Dermis microvascular lymphatic vessel endothelial cell (primary cell): ENCODE measurements at regions not wholly inside any gene's neighbourhood (a gene's known extent, or its start where the extent isn't known, plus 50 kb on each side); places are given as distances from the start of the nearest gene placed in this dataset.
"Not testable (repeated sequence)": the region's sequence is repeated elsewhere in the genome, so short reads cannot be mapped to it uniquely, and the experiment has no call there.

Experiments
- DNase-seq, 2 donors: peaks; one replicate each; pipeline versions ENCODE4 v3.0.0 to v3.0.0-alpha.2; 2010; ENCODE audit warnings: low read depth in 2 of 2

- no peak for DNase-seq
Measured at GRCh38 chr1:37315371-37315846, 159.0 kb upstream of the ZC3H12A start.

GRCh38 chr1:37317870-37318467, 156.4 kb upstream of the ZC3H12A start:
- no peak for DNase-seq

GRCh38 chr1:37318490-37318889, 155.9 kb upstream of the ZC3H12A start:
- no peak for DNase-seq

- DNase-seq = no peak
Measured at GRCh38 chr1:37319284-37319683, 155.1 kb upstream of the ZC3H12A start.

GRCh38 chr1:37323486-37324377, 150.6 kb upstream of the ZC3H12A start:
- DNase-seq = peak in 1 of 2 donors; percentile 32

- DNase-seq = no peak
Measured at GRCh38 chr1:37325010-37325409, 149.4 kb upstream of the ZC3H12A start.

DNA sequence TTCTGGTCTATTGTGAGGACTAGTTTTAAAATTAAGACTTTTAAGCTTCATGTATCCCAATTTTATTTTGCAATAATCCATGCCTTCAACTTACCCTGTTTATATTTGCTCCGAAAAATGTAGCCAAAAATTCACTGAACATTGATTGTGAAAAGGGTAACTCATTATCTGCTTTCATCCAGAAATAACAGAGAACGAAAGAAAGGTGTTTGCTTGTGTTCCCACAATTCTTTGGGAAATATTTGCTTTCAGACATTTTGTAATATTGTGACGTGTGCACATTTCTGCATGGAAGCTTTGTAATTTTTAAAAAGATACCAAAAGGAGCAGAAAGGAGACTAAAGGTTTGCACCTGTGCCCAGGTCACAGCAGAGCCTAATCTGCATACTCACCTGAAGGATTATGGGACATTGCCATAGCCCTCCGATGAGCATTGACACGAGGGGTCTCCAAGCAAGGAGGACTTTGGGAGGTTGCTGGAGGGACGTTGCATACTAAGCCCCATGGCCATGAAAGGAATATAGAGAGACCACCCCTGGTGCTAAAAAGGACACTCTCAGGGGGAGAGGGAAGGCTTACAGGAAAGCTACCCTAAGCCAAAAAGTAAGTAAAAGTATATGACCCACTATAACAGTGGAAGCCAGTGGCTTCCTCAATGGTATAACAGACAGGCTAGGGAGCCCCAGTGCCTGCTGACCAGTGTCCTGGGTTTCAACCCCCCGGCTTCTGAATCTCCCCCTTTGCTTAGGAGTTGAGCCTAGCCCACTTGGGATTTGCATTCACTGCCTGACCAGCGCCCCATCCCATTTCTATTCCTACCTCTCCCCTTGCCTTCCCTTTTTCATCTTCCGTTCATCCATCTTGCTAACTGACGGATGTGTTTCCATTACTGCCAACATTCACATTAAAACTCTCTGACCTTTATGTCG, 148.6 kb upstream of the ZC3H12A start:
- DNase-seq = no peak

DNA sequence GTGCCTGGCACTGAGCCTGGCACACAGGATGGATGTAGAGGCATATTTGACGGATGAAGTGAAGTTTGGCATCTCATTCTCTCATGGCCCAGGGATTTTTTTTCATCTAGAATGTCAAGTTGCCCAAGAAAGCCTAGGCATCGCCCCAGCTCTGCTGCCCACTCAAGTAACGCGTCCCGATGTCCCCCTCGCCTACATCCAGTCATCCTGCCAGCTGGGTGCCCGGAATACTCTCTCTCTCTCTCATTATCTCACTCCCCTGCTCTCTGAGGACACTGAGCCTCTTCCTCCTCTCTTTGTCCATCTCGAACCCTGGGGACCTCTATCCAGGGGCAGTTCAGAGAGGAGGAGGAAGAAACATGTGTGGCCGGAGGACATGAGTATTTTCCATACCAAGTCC, 142.3 kb upstream of the ZC3H12A start:
- DNase-seq = no peak

DNA sequence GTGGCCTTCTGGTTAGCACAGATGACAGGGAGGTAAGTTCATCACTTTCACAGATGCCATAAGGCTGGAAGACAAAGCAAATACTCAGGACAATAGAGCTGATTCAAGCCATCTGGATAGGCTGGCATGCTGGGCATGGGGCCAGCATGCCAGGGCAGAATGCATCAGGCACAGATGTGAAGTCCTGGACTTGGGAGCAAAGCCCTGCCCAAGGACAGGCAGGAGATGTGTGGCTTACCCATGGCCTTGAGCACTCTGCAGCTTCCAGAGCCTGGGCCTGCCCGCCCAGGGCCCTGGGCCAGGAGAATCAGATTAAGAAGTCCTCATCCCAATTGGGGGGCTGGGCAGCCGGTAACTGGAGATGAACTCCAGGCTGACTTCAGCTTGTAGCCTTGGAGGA, 135.7 kb upstream of the ZC3H12A start:
- no peak for DNase-seq

DNA sequence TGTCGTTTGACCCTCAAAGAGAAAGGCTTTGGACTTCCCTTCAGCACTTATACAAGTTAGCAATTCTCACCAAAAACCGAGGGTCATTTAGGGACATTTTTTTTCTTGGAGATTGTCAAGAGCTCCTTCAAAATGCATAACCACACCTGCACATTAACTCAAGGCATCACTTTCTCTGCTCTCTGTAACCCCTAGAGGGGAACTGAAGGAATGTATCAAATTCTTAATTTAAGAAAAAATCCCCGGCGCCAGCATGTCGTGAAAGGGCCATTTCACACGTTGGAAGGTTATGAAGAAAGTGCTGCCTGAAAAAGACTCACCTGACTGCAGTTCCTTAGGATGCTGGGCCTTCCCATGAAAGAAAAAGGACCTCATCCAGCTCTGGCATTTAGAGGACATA, 131.6 kb upstream of the ZC3H12A start:
- DNase-seq = no peak

DNA sequence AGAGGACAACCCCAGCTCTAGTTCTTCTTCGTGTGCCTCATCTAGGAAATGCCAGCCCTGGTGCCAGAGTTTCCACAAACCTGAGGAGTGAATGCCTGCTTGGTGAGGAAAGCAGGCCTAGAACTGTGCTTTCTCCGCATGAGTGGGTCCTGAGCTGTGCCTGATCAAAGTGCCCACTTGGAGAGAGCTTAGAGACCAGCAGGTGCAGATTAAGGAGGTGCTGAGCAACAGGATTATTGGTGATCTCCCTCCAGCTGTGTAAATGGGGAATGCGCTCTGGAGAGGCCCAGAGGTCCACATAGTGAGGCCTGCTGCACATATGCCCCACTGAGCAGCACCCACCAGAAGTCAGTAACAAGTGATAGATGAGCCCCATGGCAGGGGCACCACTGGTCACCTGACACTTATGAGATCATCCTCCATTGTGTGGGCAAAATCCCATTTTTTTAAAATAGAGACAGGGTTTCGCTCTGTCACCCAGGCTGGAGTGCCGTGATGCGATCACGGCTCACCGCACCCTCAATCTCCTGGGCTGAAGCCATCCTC, 127.2 kb upstream of the ZC3H12A start:
- DNase-seq = no peak

DNA sequence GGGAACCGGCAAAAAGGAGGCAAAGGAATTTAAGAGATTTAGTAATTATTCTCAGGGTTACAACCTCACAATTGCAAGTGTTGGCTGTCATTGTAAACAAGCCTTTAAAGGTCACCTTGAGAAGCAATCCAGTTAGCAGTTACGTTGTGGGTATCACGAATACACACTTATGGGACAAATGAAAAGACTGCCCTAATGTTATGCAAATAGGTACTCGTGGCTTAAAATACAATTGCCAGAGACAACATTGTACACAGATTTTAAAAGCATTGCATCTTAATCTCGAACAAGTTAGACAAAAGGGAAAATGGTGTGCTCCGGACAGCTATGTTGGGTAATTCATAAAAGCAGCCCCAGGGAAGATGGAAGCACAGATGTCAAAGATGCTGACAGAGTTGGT, 120.5 kb upstream of the ZC3H12A start:
- DNase-seq = no peak

DNA sequence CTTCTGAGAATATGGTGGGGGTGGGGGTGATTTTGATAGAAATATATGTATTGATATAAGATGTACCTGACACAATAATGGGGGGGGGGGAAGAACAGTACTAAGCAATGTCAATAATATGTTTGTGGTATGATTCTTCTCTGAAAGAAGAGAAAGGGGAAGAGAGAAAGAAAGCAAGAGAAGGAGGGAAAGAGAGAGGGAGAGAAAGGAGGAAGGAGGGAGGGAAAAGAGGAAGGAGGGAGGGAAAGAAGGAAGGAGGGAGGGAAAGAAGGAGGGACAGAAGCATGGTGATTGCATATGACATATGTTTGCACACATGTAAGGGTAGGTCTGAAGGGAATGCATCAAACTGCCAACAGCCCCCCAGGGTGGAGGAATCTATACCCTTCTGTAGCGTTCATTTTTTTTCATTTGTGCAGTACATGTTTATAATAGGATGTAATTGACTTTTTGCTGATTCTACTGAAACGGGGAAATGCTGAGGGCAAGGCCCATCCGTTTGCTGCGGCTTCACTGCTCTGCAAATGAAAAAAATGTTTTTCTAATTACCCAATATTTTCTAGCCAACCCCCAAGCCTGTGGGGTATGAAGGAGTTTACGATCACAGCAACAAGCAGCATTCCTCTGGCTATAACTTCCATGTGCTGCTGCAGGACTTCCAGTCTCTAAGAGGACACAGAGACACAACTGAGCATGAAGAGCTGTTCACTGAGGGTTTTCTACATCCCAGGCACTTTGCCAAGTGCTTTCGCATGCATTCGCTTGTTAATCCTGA, 119.3 kb upstream of the ZC3H12A start:
- no peak for DNase-seq

DNA sequence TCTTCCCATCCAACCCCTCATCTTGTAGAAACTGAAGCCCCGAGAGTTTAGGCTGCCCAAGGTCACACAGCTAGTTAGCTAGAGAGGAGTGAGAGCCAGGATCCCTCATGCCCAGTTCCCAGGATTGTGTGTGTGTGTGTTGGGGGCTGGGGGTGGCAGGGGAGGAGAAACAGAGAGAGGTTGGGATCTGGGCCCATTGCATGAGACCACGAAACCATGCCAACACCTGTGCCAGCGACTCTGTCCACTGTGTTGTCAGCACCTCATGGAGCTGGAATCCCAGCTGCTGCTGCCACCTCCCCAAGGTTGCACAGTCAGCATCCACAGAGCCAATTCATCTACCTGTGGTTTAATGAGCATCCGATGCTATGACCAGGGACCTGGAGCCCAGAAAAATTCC, 115.4 kb upstream of the ZC3H12A start:
- no peak for DNase-seq

- no peak for DNase-seq
Measured at GRCh38 chr1:37360011-37360410, 114.4 kb upstream of the ZC3H12A start.

- no peak for DNase-seq
Measured at GRCh38 chr1:37362594-37363385, 111.6 kb upstream of the ZC3H12A start.

DNA sequence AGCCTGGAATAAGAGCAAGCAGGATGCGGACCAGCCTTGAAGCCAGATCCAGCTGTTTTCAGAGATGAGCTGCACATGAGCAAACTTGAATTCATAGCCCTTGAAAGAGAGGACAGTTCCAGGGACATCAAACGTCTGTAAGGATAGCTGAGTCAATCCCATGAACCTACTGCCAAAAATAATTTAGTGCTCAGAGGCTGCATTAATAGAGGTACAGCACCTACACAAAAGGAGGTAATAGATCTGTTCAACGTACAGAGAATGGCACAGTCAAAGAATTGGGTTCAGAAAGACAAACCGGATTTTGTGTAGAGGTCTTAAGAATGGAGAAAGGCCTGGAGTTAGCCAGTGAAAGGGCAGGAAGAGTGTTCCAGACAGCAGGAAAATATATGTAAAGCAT, 110.8 kb upstream of the ZC3H12A start:
- no peak for DNase-seq

GRCh38 chr1:37368665-37369315, 105.6 kb upstream of the ZC3H12A start:
- not testable (repeated sequence) for DNase-seq

DNA sequence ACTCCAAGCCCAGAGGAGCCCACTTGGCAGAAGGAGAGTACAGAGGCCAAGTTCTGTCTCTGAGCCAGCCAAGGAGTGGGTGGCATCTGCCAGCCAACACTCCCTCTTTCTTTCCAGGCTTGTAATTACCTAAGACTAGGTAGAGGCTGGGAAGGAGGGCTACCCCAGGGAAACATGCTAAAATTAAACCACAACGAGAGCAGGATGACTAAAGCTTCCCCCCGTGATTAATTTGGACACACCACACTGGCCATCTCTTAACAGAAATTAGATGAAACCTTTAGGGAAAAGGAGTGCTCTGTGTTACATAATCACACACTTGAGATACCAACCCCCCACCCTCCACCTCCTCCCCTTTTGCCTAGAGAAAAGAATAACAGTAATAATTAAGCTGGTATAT, 102.1 kb upstream of the ZC3H12A start:
- DNase-seq = no peak

DNA sequence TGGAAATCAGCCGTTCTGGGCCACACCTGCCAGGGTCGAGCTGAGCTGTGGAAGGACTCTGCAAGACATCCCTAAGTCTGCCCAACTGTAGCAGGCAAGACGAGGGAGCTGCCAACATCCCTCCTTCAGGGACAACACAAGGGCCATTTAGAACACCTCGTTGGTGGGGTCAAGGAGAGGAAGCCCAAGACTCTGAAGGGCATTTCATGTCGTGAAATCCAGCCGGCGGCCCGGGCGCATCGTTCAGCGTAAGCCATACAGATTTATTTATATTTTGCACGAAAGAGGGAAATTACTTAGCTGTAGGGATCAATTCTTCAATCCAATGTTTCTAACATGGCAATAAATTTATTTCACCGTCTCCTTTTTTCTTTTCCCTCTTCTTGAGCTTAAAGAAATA, 101.7 kb upstream of the ZC3H12A start:
- DNase-seq = no peak
